ENCODE measurements at regions not wholly inside any gene's neighbourhood (a gene's known extent, or its start where the extent isn't known, plus 50 kb on each side); places are given as distances from the start of the nearest gene placed in this dataset.

DNA sequence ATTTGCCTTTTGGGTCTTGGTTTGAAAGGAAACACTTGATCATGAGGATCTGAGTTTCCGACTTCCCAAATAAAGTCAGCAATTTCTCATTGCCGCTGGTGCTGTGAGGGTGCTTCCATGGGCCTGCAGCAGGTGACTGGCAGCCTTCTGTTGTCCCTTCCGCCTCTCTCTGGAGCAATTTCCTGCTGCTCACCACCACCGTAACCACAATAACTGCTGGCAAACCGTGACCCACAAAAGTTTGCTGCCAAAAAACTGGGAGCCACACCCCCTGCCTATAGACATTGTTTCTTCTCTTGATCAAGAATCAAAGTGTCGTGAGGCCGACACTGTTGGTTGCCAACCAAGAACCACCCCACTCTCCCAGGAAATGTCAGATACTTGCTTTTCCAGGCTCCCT lies 164.0 kb downstream of the NR2F2 start:
- POLR2A ChIA-PET: no interaction called here
- no peak overlapping the region for H3K4me3 Mint-ChIP-seq
- H3K27me3 Mint-ChIP-seq: no peaks in the 10 kb centered on the region
- no peak for DNase-seq
- H3K9me3 Mint-ChIP-seq: peaks cover 7% of the 10 kb centered on the region
- H3K27ac Mint-ChIP-seq: no peak overlapping the region
- CTCF ChIA-PET: no interaction called here
- no peaks in the 10 kb centered on the region for H3K36me3 Mint-ChIP-seq (ENCODE audit: low read depth)
- H3K4me1 Mint-ChIP-seq: no peaks in the 10 kb centered on the region

DNA sequence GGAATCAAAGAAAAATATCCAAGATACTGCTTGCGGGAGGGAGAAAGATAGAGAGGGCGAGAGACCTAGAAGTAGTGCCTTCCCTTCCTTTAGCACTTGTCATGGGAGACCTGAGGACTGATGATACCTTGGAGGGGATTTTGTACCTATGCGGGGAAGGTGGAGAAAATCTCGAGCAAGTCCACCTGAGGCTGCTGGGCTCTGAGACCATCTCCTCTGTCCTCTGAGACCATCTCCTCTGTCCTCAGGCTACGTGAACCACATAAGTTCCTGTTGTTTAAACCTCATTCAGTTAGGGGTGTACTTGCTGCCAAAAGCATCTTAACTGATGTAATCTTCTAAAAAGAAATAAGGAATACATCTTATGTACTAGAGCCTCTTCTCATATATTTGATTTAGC lies 164.9 kb downstream of the NR2F2 start:
- no peaks in the 10 kb centered on the region for H3K27me3 Mint-ChIP-seq
- no peak overlapping the region for H3K27ac Mint-ChIP-seq
- ChIA-PET CTCF (no interaction called here), POLR2A (no interaction called here)
- H3K9me3 Mint-ChIP-seq: peaks cover 7% of the 10 kb centered on the region
- DNase-seq: no peak
- H3K36me3 Mint-ChIP-seq (ENCODE audit: low read depth): no peaks in the 10 kb centered on the region
- H3K4me3 Mint-ChIP-seq: no peak overlapping the region
- no peaks in the 10 kb centered on the region for H3K4me1 Mint-ChIP-seq

DNA sequence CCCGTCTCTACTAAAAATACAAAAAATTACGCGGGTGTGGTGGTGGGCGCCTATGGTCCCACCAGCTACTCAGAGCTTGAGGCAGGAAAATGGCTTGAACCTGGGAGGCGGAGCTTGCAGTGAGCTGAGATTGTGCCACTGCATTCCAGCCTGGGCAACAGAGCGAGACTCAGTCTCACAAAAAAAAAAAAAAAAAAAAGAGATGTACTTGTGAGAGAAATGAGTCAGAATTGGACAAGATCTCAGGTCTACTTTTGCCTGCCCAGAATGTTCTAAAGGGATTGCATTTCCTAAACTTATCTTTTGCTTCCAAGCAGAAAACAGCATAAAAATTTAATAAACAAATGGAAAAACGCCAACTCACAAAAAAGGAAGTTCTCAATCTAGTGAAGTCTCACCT lies 167.5 kb downstream of the NR2F2 start:
- Mint-ChIP-seq H3K27me3 (no peaks in the 10 kb centered on the region), H3K4me3 (no peak overlapping the region), H3K4me1 (no peaks in the 10 kb centered on the region), H3K36me3 (ENCODE audit: low read depth) (no peaks in the 10 kb centered on the region), H3K27ac (no peak overlapping the region), H3K9me3 (peaks cover 6% of the 10 kb centered on the region)
- no peak for DNase-seq
- CTCF ChIA-PET: interaction anchor here (0.7 kb wide), 1 partner anchor 527 kb away, joined by 3 read pairs; no protein-coding TSS in a partner anchor
- POLR2A ChIA-PET: no interaction called here

DNA sequence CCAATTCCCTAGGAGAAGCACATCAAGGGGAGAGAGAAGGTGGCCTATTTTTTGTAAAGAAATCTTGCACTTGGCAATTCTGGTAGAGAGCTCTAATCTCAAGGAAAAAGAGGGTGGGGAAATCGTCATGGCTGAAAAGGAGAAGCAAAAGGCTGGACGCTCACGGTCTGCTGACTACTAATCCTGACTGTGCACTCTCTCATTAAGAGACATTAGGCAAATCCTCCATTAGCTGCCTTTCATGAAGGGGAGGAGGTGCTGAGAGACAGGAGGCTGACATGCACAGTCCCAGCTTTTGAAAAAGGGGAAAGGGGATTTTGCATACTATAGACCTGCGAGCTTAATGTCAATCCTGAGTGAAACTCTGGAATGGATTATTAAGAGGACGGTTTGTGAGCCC lies 170.0 kb downstream of the NR2F2 start:
- CTCF ChIA-PET: no interaction called here

DNA sequence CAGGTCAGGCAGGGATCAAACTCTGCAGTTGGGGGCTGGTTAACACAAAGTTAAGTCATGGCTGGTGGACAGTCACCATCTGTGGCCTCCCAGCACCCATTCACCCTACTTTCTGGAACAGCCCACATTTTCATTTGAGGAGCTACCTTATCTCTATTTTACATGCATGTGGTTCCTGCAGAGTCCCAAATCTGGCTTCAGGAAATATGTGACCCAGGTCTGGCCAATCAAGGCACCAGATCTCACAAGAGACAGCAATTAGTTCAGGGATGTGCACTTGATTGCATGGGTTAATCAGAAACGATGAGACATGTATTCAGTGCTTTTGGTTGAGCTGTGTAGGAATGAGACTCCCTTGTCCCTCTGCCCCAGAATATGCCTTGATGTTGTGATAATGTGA lies 170.9 kb downstream of the NR2F2 start:
- DNase-seq: no peak
- no peak overlapping the region for H3K27ac Mint-ChIP-seq
- H3K27me3 Mint-ChIP-seq: no peaks in the 10 kb centered on the region
- CTCF ChIA-PET: no interaction called here
- H3K36me3 Mint-ChIP-seq (ENCODE audit: low read depth): no peaks in the 10 kb centered on the region
- POLR2A ChIA-PET: no interaction called here
- no peak overlapping the region for H3K4me3 Mint-ChIP-seq
- no peaks in the 10 kb centered on the region for H3K4me1 Mint-ChIP-seq
- peaks cover 9% of the 10 kb centered on the region for H3K9me3 Mint-ChIP-seq

More for the DNA sequence above, 170.0 kb downstream of the NR2F2 start:
- H3K27me3 Mint-ChIP-seq: no peaks in the 10 kb centered on the region
- peaks cover 9% of the 10 kb centered on the region for H3K9me3 Mint-ChIP-seq
- H3K4me1 Mint-ChIP-seq: no peaks in the 10 kb centered on the region
- no peak for DNase-seq
- POLR2A ChIA-PET: no interaction called here
- H3K27ac Mint-ChIP-seq: no peak overlapping the region
- H3K4me3 Mint-ChIP-seq: no peak overlapping the region
- H3K36me3 Mint-ChIP-seq (ENCODE audit: low read depth): no peaks in the 10 kb centered on the region

DNA sequence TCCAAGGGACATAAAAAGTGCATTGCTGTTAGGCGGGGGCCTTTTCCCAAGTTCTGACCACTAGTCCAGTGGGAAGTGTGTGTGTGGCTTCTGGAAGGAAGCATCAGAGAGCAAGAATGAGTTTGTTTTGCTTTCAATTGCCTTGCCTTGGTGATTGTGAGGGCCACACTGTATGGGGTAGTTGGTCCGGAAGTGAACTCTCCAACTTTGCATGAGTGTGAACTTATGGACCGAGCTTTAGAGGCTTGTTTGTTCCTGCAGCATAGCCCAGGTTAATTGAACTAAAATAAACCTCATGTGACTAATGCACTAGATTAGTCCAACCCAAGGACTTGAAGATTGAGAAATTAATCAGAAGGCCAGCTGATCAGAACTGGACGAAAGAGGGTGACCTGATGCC lies 171.7 kb downstream of the NR2F2 start:
- DNase-seq: no peak
- H3K27me3 Mint-ChIP-seq: no peaks in the 10 kb centered on the region

DNA sequence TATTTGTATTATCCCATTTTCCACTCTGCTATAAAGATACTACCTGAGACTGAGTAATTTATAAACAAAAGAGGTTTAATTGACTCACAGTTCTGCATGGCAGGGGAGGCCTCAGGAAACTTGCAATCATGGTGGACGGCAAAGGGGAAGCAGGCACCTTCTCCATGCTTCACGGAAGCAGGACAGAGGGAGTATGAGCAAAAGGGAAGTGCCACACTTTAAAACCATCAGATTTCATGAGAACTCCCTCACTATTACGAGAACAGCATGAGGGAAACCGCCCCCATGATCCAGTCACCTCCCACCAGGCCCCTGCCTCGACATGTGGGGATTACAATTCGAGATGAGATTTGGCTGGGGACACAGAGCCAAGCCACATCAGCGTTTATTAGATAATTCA lies 172.8 kb downstream of the NR2F2 start:
- no peaks in the 10 kb centered on the region for H3K27me3 Mint-ChIP-seq
- DNase-seq: no peak
- H3K36me3 Mint-ChIP-seq (ENCODE audit: low read depth): no peaks in the 10 kb centered on the region
- ChIA-PET CTCF (no interaction called here), POLR2A (no interaction called here)
- no peak overlapping the region for H3K4me3 Mint-ChIP-seq
- no peak overlapping the region for H3K27ac Mint-ChIP-seq
- peaks cover 5% of the 10 kb centered on the region for H3K9me3 Mint-ChIP-seq
- no peaks in the 10 kb centered on the region for H3K4me1 Mint-ChIP-seq

More for the DNA sequence above, 171.7 kb downstream of the NR2F2 start:
- ChIA-PET POLR2A (no interaction called here), CTCF (no interaction called here)
- Mint-ChIP-seq H3K4me1 (no peaks in the 10 kb centered on the region), H3K36me3 (ENCODE audit: low read depth) (no peaks in the 10 kb centered on the region), H3K4me3 (no peak overlapping the region), H3K9me3 (peaks cover 5% of the 10 kb centered on the region), H3K27ac (no peak overlapping the region)

DNA sequence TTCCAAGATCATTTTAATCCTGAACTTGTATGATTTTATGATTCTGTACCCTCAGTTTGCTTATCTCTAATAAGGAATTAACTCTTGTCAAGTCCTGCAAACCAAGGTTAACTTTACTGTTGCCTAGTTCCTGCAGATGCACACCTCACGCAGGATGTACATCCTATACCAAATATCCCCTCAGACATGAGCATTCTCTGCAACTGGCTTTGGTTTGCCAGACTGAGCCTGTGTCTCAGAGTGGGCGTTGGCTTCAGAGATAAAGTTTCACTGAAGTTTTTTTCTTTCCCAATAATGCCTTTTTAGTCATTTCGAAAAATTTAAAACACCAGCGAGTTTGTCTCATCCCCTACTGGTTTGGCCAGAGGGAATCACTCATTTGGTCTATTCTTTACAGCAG lies 173.9 kb downstream of the NR2F2 start:
- H3K9me3 Mint-ChIP-seq: peaks cover 7% of the 10 kb centered on the region
- POLR2A ChIA-PET: no interaction called here
- CTCF ChIA-PET: no interaction called here

DNA sequence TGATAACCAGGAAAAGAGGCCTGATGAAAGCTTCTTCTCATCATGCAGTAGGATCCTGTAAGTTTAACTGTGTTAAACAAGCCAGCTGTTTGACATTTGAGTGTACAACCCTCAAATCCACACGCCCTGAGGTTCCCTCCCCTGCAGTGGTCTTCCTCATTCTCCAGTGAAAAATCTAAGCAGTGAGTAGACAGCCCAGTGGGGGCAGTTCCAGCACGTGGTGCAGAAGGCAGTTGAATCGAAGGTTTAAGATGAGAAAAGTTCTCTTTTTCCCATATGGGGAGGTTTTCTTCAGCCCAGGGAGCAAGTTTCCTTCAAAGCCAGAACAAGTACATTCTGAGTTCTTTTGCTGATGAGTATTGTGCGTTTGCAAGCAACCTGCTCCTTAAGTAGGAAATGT lies 174.5 kb downstream of the NR2F2 start:
- H3K4me3 Mint-ChIP-seq: no peak overlapping the region
- ChIA-PET CTCF (no interaction called here), POLR2A (no interaction called here)
- DNase-seq: no peak
- no peaks in the 10 kb centered on the region for H3K4me1 Mint-ChIP-seq
- H3K9me3 Mint-ChIP-seq: peaks cover 8% of the 10 kb centered on the region
- no peaks in the 10 kb centered on the region for H3K36me3 Mint-ChIP-seq (ENCODE audit: low read depth)
- no peaks in the 10 kb centered on the region for H3K27me3 Mint-ChIP-seq
- no peak overlapping the region for H3K27ac Mint-ChIP-seq

More for the DNA sequence above, 173.9 kb downstream of the NR2F2 start:
- Mint-ChIP-seq H3K4me1 (no peaks in the 10 kb centered on the region), H3K4me3 (no peak overlapping the region), H3K27ac (no peak overlapping the region), H3K27me3 (no peaks in the 10 kb centered on the region), H3K36me3 (ENCODE audit: low read depth) (no peaks in the 10 kb centered on the region)
- DNase-seq: no peak

DNA sequence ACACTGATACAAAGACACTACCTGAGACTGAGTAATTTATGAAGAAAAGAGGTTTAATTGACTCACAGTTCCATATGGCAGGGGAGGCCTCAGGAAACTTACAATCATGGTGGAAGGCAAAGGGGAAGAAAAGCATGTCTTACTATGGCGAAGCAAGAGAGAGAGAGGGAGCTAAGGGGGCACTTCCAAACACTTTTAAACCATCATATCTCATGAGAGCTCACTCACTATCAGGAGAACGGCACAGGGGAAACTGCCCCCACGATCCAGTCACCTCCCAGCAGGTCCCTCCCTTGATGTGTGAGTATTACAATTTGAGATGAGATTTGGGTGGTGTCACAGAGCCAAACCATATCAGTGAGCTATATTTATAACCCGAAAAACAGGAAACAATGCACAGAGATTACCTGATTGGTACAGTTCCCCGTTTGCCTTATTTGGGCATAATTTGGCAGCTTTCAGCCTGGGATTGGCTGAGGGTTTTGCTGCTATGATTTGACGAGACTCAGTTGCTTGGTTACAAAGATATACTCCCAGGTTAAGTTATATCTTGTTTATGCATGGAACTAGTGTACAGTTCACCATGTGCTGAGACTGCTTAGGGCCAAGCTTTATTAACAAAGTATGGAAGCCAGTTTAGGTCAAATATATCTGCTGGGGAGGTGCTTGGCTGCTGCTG lies 184.2 kb downstream of the NR2F2 start:
- ChIA-PET CTCF (no interaction called here), POLR2A (no interaction called here)
- Mint-ChIP-seq H3K9me3 (peaks cover 2% of the 10 kb centered on the region), H3K4me1 (no peaks in the 10 kb centered on the region), H3K27me3 (no peaks in the 10 kb centered on the region), H3K4me3 (no peak overlapping the region), H3K27ac (no peak overlapping the region), H3K36me3 (ENCODE audit: low read depth) (no peaks in the 10 kb centered on the region)
- DNase-seq: no peak

DNA sequence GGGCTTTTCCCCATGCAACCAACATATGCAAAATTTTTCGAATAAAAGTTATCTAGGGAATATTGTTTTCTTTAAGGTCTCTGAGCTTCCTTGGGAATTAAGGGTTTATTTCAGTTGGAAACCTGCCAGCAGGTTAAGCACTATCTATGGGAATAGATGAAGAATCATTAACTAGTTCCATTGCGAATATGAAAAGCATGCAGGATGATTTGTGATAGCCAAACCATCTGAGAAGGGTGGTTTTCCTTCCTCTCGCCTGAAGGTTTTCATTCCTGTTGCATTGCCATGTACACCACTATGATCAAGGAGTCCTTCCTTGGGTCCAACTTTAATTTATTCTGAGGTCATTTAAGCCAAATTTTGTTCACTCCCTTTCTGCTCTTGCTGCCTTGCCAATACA lies 184.9 kb downstream of the NR2F2 start:
- no peaks in the 10 kb centered on the region for H3K36me3 Mint-ChIP-seq (ENCODE audit: low read depth)
- H3K4me1 Mint-ChIP-seq: no peaks in the 10 kb centered on the region
- H3K27ac Mint-ChIP-seq: no peak overlapping the region
- no peak overlapping the region for H3K4me3 Mint-ChIP-seq
- peaks cover 2% of the 10 kb centered on the region for H3K9me3 Mint-ChIP-seq
- no peak for DNase-seq
- H3K27me3 Mint-ChIP-seq: no peaks in the 10 kb centered on the region
- POLR2A ChIA-PET: no interaction called here
- CTCF ChIA-PET: no interaction called here

DNA sequence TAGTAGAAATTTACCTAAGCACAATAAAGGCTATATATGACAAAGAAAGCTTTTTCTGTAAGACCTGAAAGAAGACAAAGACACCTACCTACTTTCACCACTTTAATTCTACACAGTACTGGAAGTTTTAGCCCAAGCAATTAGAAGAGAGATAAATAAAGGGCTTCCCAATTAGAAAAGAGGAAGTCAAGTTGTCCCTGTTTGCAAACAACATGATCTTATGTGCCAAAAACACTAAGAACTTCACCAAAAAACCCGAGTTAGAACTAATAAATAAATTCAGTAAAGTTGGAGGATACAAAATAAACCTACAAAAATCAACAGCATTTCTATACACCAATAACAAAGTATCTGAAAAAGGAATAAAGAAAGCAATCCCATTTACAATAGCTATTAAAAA lies 190.9 kb downstream of the NR2F2 start:
- CTCF ChIA-PET: no interaction called here
- H3K27ac Mint-ChIP-seq: no peak overlapping the region
- DNase-seq: no peak
- no peaks in the 10 kb centered on the region for H3K36me3 Mint-ChIP-seq (ENCODE audit: low read depth)
- H3K27me3 Mint-ChIP-seq: no peaks in the 10 kb centered on the region
- H3K4me3 Mint-ChIP-seq: no peak overlapping the region
- H3K9me3 Mint-ChIP-seq: peaks cover 4% of the 10 kb centered on the region
- POLR2A ChIA-PET: no interaction called here
- no peaks in the 10 kb centered on the region for H3K4me1 Mint-ChIP-seq

DNA sequence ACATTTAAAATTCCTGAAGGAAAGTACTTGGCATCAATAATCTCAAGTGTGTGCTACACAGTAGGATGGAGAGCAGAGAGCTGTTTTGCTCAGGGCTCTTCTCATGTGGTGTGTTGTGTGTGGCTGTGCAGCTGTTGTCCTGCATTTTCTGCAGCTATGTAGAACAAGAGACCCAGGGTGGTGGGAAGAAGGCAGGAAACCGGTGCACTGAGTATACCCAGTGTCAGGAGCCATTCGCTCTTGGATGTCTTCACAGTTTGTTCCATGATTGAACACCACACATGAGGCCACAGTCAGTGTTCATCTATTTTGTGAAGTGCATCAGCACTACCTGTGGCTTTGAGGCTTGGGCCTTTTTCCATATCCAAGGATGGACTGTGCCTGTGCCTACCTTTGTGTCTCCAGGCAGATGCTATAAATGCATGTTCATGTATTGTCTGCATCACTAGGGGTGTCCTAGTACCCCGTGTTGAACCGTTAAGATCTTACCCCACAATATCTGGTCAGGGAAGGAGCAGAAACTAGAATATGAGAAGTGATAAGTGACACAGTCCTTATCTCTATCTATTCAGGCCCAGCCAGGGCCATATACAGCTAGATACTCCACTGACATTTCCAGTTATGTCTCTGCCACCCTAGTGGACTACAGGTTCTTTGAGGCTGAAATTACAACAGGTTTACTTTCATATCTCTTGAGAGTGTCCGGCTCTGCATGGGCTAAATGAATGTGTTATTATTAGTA lies 194.3 kb downstream of the NR2F2 start:
- no peaks in the 10 kb centered on the region for H3K4me1 Mint-ChIP-seq
- H3K27ac Mint-ChIP-seq: no peak overlapping the region
- H3K9me3 Mint-ChIP-seq: peaks cover 9% of the 10 kb centered on the region
- CTCF ChIA-PET: no interaction called here
- POLR2A ChIA-PET: no interaction called here
- no peak for DNase-seq
- no peaks in the 10 kb centered on the region for H3K27me3 Mint-ChIP-seq
- H3K4me3 Mint-ChIP-seq: no peak overlapping the region
- H3K36me3 Mint-ChIP-seq (ENCODE audit: low read depth): no peaks in the 10 kb centered on the region

DNA sequence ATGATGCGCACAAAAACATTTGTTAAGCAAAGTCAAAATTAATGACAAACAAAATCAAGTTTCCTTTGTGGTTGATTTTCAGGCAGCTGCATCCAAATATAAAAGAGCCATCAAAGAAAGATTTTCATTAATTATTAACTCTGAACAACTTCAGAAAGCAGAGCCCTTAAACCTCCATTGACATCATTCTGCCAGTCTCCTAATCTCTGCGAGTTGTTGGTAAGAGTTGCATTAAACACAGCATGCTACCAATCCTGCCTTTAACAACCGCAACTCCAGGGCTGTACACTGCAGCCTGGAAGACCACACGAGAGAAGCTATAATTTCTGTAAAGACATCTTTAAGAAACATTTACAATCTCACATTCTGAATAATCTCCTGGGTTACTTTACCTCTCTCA lies 204.6 kb downstream of the NR2F2 start:
- CTCF ChIA-PET: no interaction called here
- Mint-ChIP-seq H3K27ac (no peak overlapping the region), H3K4me1 (no peaks in the 10 kb centered on the region), H3K9me3 (no peaks in the 10 kb centered on the region), H3K36me3 (ENCODE audit: low read depth) (no peaks in the 10 kb centered on the region), H3K4me3 (no peak overlapping the region), H3K27me3 (no peaks in the 10 kb centered on the region)
- no peak for DNase-seq
- POLR2A ChIA-PET: no interaction called here
